ENCODE measurements at regions not wholly inside any gene's neighbourhood (a gene's known extent, or its start where the extent isn't known, plus 50 kb on each side); places are given as distances from the start of the nearest gene placed in this dataset.

DNA sequence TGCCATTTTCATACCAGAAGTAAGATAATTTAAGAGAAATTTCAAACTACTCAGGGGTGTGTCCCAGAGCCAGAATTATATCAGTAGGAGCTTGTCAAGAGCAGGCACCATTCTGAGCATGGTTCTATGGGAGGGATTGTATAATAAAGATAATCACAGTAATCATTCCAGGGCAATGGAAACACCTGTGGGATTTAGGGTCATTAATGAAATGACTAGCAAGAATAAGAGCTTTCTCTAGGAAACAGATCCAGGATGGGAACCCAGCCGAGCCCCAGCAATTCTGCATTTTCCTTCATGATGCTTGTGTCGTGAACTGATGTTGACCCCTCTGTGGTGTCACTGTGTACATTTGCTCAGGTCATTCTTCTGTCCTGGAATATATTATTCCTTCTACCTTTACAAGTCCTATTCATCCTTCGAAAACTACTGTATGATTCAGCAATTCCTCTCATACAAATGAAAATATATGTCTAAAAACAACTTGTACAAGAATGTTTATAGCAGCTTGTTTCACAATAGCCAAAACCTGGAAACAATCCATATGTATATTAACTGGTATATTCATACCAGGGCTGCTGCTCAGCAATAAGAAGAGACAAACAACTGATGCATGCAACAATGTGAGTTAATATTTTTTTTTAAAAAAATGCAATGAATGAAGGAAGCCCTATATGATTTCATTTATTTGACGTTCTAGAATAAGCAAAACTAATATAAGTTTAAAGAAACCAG lies 687.8 kb upstream of the KLHL29 start:
- TF ChIP-seq, protein P1, sequence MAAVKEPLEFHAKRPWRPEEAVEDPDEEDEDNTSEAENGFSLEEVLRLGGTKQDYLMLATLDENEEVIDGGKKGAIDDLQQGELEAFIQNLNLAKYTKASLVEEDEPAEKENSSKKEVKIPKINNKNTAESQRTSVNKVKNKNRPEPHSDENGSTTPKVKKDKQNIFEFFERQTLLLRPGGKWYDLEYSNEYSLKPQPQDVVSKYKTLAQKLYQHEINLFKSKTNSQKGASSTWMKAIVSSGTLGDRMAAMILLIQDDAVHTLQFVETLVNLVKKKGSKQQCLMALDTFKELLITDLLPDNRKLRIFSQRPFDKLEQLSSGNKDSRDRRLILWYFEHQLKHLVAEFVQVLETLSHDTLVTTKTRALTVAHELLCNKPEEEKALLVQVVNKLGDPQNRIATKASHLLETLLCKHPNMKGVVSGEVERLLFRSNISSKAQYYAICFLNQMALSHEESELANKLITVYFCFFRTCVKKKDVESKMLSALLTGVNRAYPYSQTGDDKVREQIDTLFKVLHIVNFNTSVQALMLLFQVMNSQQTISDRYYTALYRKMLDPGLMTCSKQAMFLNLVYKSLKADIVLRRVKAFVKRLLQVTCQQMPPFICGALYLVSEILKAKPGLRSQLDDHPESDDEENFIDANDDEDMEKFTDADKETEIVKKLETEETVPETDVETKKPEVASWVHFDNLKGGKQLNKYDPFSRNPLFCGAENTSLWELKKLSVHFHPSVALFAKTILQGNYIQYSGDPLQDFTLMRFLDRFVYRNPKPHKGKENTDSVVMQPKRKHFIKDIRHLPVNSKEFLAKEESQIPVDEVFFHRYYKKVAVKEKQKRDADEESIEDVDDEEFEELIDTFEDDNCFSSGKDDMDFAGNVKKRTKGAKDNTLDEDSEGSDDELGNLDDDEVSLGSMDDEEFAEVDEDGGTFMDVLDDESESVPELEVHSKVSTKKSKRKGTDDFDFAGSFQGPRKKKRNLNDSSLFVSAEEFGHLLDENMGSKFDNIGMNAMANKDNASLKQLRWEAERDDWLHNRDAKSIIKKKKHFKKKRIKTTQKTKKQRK (IDR thresholded peaks at IDR 0.05; ENCODE audit: low read length), result no peak
- TF ChIP-seq, protein P2, sequence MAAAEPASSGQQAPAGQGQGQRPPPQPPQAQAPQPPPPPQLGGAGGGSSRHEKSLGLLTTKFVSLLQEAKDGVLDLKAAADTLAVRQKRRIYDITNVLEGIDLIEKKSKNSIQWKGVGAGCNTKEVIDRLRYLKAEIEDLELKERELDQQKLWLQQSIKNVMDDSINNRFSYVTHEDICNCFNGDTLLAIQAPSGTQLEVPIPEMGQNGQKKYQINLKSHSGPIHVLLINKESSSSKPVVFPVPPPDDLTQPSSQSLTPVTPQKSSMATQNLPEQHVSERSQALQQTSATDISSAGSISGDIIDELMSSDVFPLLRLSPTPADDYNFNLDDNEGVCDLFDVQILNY (CRISPR knock-in tag; conservative IDR thresholded peaks at IDR 0.05), result no peak

Data from HepG2 (cell line).